ENCODE measurements at regions not wholly inside any gene's neighbourhood (a gene's known extent, or its start where the extent isn't known, plus 50 kb on each side); places are given as distances from the start of the nearest gene placed in this dataset.

GRCh38 chr16:51761001-51761400 is 609.9 kb upstream of the SALL1 start:
- DNase-seq = no peak

GRCh38 chr16:51759999-51760398 is 608.9 kb upstream of the SALL1 start:
- no peak for DNase-seq

- no peak for DNase-seq
These were observed 608.3 kb upstream of the SALL1 start for GRCh38 chr16:51759329-51759728.

GRCh38 chr16:51757921-51758479 is 606.9 kb upstream of the SALL1 start:
- DNase-seq = no peak

GRCh38 chr16:51757505-51757904 is 606.4 kb upstream of the SALL1 start:
- DNase-seq = no peak

GRCh38 chr16:51757124-51757470 is 606.0 kb upstream of the SALL1 start:
- no peak for DNase-seq

- DNase-seq = no peak
These were observed 605.5 kb upstream of the SALL1 start for GRCh38 chr16:51756447-51757123.

GRCh38 chr16:51755577-51756355 is 604.7 kb upstream of the SALL1 start:
- no peak for DNase-seq

- no peak for DNase-seq
These were observed 604.0 kb upstream of the SALL1 start for GRCh38 chr16:51755039-51755501.

- no peak for DNase-seq
These were observed 602.5 kb upstream of the SALL1 start for GRCh38 chr16:51753467-51754127.

- no peak for DNase-seq
These were observed 601.4 kb upstream of the SALL1 start for GRCh38 chr16:51752438-51752995.

GRCh38 chr16:51747329-51747728 is 596.3 kb upstream of the SALL1 start:
- DNase-seq = no peak

GRCh38 chr16:51734220-51734619 is 583.1 kb upstream of the SALL1 start:
- DNase-seq = no peak

- DNase-seq = no peak
These were observed 582.1 kb upstream of the SALL1 start for GRCh38 chr16:51733181-51733580.

- no peak for DNase-seq
These were observed 580.1 kb upstream of the SALL1 start for GRCh38 chr16:51731160-51731559.

GRCh38 chr16:51723036-51723724 is 572.1 kb upstream of the SALL1 start:
- DNase-seq = no peak

- DNase-seq = no peak
These were observed 571.4 kb upstream of the SALL1 start for GRCh38 chr16:51722467-51722866.

- no peak for DNase-seq
These were observed 568.3 kb upstream of the SALL1 start for GRCh38 chr16:51719376-51719775.

GRCh38 chr16:51716195-51716594 is 565.1 kb upstream of the SALL1 start:
- no peak for DNase-seq

- DNase-seq = no peak
These were observed 562.4 kb upstream of the SALL1 start for GRCh38 chr16:51713502-51713901.

- DNase-seq = no peak
These were observed 560.0 kb upstream of the SALL1 start for GRCh38 chr16:51710905-51711563.

GRCh38 chr16:51710186-51710585 is 559.1 kb upstream of the SALL1 start:
- no peak for DNase-seq

Data from left hindlimb (tissue), 1 donor.